ENCODE measurements at regions not wholly inside any gene's neighbourhood (a gene's known extent, or its start where the extent isn't known, plus 50 kb on each side); places are given as distances from the start of the nearest gene placed in this dataset.

GRCh38 chr5:2991884-2992283 lies 240.4 kb upstream of the IRX2 start:
- DNase-seq (ENCODE audit: low read depth): no peak

GRCh38 chr5:2989517-2989916 lies 238.0 kb upstream of the IRX2 start:
- no peak for DNase-seq (ENCODE audit: low read depth)

- no peak for DNase-seq (ENCODE audit: low read depth)
Observed at GRCh38 chr5:2986301-2986700, 234.8 kb upstream of the IRX2 start.

- DNase-seq (ENCODE audit: low read depth): no peak
Observed at GRCh38 chr5:2985718-2986117, 234.2 kb upstream of the IRX2 start.

GRCh38 chr5:2983583-2984300 lies 232.3 kb upstream of the IRX2 start:
- no peak for DNase-seq (ENCODE audit: low read depth)

- DNase-seq (ENCODE audit: low read depth): no peak
Observed at GRCh38 chr5:2981652-2982051, 230.2 kb upstream of the IRX2 start.

- no peak for DNase-seq (ENCODE audit: low read depth)
Observed at GRCh38 chr5:2981035-2981434, 229.6 kb upstream of the IRX2 start.

GRCh38 chr5:2960294-2960693 lies 208.8 kb upstream of the IRX2 start:
- DNase-seq (ENCODE audit: low read depth): no peak

- no peak for DNase-seq (ENCODE audit: low read depth)
Observed at GRCh38 chr5:2958976-2959375, 207.5 kb upstream of the IRX2 start.

GRCh38 chr5:2948875-2949274 lies 197.4 kb upstream of the IRX2 start:
- no peak for DNase-seq (ENCODE audit: low read depth)

GRCh38 chr5:2946315-2946714 lies 194.8 kb upstream of the IRX2 start:
- DNase-seq (ENCODE audit: low read depth): no peak

- no peak for DNase-seq (ENCODE audit: low read depth)
Observed at GRCh38 chr5:2936413-2936812, 184.9 kb upstream of the IRX2 start.

GRCh38 chr5:2929779-2930178 lies 178.3 kb upstream of the IRX2 start:
- DNase-seq (ENCODE audit: low read depth): no peak

- no peak for DNase-seq (ENCODE audit: low read depth)
Observed at GRCh38 chr5:2921651-2922050, 170.2 kb upstream of the IRX2 start.

- no peak for DNase-seq (ENCODE audit: low read depth)
Observed at GRCh38 chr5:2921176-2921575, 169.7 kb upstream of the IRX2 start.

- no peak for DNase-seq (ENCODE audit: low read depth)
Observed at GRCh38 chr5:2920312-2920711, 168.8 kb upstream of the IRX2 start.

GRCh38 chr5:2919310-2920018 lies 168.0 kb upstream of the IRX2 start:
- DNase-seq (ENCODE audit: low read depth): no peak

- no peak for DNase-seq (ENCODE audit: low read depth)
Observed at GRCh38 chr5:2917524-2917923, 166.0 kb upstream of the IRX2 start.

- no peak for DNase-seq (ENCODE audit: low read depth)
Observed at GRCh38 chr5:2917093-2917492, 165.6 kb upstream of the IRX2 start.

- DNase-seq (ENCODE audit: low read depth): no peak
Observed at GRCh38 chr5:2916076-2916682, 164.7 kb upstream of the IRX2 start.

- DNase-seq (ENCODE audit: low read depth): no peak
Observed at GRCh38 chr5:2914981-2915484, 163.6 kb upstream of the IRX2 start.

GRCh38 chr5:2914022-2914661 lies 162.7 kb upstream of the IRX2 start:
- DNase-seq (ENCODE audit: low read depth): no peak

- DNase-seq (ENCODE audit: low read depth): no peak
Observed at GRCh38 chr5:2913281-2913680, 161.8 kb upstream of the IRX2 start.
